Neuronal stem cell (in vitro differentiated cells): ENCODE measurements at regions not wholly inside any gene's neighbourhood (a gene's known extent, or its start where the extent isn't known, plus 50 kb on each side); places are given as distances from the start of the nearest gene placed in this dataset.

Experiments
- DNase-seq: peaks from one replicate; pipeline ENCODE4 v3.0.0-alpha.2; 2013; ENCODE audit warnings: low spot score
- H2AFZ ChIP-seq: one replicate; pipeline ENCODE4 v1.6.1; 2013; ENCODE audit warnings: mild to moderate bottlenecking, low read length, inconsistent platforms
- H2AK5ac ChIP-seq: 2 replicates; pipeline ENCODE4 v1.6.1; 2013; ENCODE audit warnings: low read depth, mild to moderate bottlenecking, inconsistent platforms, low read length, moderate library complexity, mixed read lengths
- H2BK120ac ChIP-seq: 2 replicates; pipeline ENCODE4 v1.6.1; 2013; ENCODE audit warnings: low read depth, mild to moderate bottlenecking, inconsistent platforms, low read length, moderate library complexity, mixed read lengths
- H2BK12ac ChIP-seq: one replicate; pipeline ENCODE4 v1.6.1; 2013; ENCODE audit warnings: low read length, inconsistent platforms
- H2BK15ac ChIP-seq: 2 replicates; pipeline ENCODE4 v1.6.1; 2013; ENCODE audit warnings: mild to moderate bottlenecking, low read length, inconsistent platforms, mixed read lengths
- H2BK5ac ChIP-seq: one replicate; pipeline ENCODE4 v1.6.1; 2013; ENCODE audit warnings: inconsistent platforms, mild to moderate bottlenecking, low read length, moderate library complexity
- H3K14ac ChIP-seq: one replicate; pipeline ENCODE4 v1.6.1; 2013; ENCODE audit warnings: low read length, inconsistent platforms
- H3K18ac ChIP-seq: 2 replicates; pipeline ENCODE4 v1.6.1; 2013; ENCODE audit warnings: low read length, inconsistent platforms
- H3K23ac ChIP-seq: 2 replicates; pipeline ENCODE4 v1.6.1; 2013; ENCODE audit warnings: low read depth, mild to moderate bottlenecking, mixed read lengths, low read length, inconsistent platforms; ENCODE audit not compliant: poor library complexity
- H3K27ac ChIP-seq: replicated peaks from 3 replicates; pipeline ENCODE4 v1.5.1; 2013; ENCODE audit warnings: low read length, inconsistent platforms
- H3K27me3 ChIP-seq, 3 experiments: 2 replicates each; pipeline ENCODE4 v1.6.1; 2013; ENCODE audit warnings: low read length in 3 of 3, mild to moderate bottlenecking in 2 of 3, inconsistent platforms in 1 of 3, low read depth in 1 of 3, mixed read lengths in 1 of 3, moderate library complexity in 1 of 3; ENCODE audit not compliant: control insufficient read depth in 3 of 3, insufficient read depth in 3 of 3
- H3K36me3 ChIP-seq, 2 donors: replicated peaks in 1 of 2; 2 replicates each; pipeline ENCODE4 v1.6.1; 2013; ENCODE audit warnings: low read length in 2 of 2; ENCODE audit not compliant: control insufficient read depth in 2 of 2, insufficient read depth in 2 of 2
- H3K4ac ChIP-seq: 2 replicates; pipeline ENCODE4 v1.6.1; 2013; ENCODE audit warnings: inconsistent platforms, mild to moderate bottlenecking, low read length, moderate library complexity
- H3K4me1 ChIP-seq, 2 donors: 1 replicate in 1 of 2; 2 replicates in 1 of 2; pipeline ENCODE4 v1.6.1; 2013; ENCODE audit warnings: low read length in 2 of 2, low read depth in 1 of 2; ENCODE audit not compliant: control insufficient read depth in 2 of 2, insufficient read depth in 1 of 2
- H3K4me2 ChIP-seq: one replicate; pipeline ENCODE4 v1.6.1; 2013; ENCODE audit warnings: mild to moderate bottlenecking, low read length, inconsistent platforms; ENCODE audit not compliant: insufficient read depth, poor library complexity, severe bottlenecking
- H3K4me3 ChIP-seq, 2 donors: 2 replicates each; pipeline ENCODE4 v1.5.1; 2013; ENCODE audit warnings: low read length in 2 of 2, mild to moderate bottlenecking in 2 of 2, inconsistent platforms in 1 of 2, moderate library complexity in 1 of 2
- H3K79me1 ChIP-seq: one replicate; pipeline ENCODE4 v1.6.1; 2013; ENCODE audit warnings: low read depth, mild to moderate bottlenecking, inconsistent platforms, low read length, moderate library complexity
- H3K9ac ChIP-seq: one replicate; pipeline ENCODE4 v1.6.1; 2013; ENCODE audit warnings: mild to moderate bottlenecking, low read depth, low read length, inconsistent platforms; ENCODE audit not compliant: poor library complexity
- H3K9me3 ChIP-seq, 2 donors: replicated peaks in 1 of 2; 2 replicates each; pipeline versions ENCODE3 to v1.6.1; 2013; ENCODE audit warnings: low read length in 2 of 2, mild to moderate bottlenecking in 2 of 2, inconsistent platforms in 1 of 2, low read depth in 1 of 2, mixed read lengths in 1 of 2, moderate library complexity in 1 of 2; ENCODE audit not compliant: control insufficient read depth in 2 of 2, insufficient read depth in 1 of 2
- H4K8ac ChIP-seq: one replicate; pipeline ENCODE4 v1.6.1; 2013; ENCODE audit warnings: low read depth, mild to moderate bottlenecking, inconsistent platforms, low read length, moderate library complexity
- H4K91ac ChIP-seq: one replicate; pipeline ENCODE4 v1.6.1; 2013; ENCODE audit warnings: low read length, low read depth, mild to moderate bottlenecking, inconsistent platforms; ENCODE audit not compliant: poor library complexity
- WGBS, 2 donors: extraction: QIAGEN DNeasy Blood & Tissue Kit; methylation state at CpG; one replicate each; pipeline ENCODE4 v1.1.7; 2013; ENCODE audit warnings: missing lambda C conversion rate in 2 of 2, mixed read lengths in 1 of 2; ENCODE audit not compliant: insufficient read length in 2 of 2, insufficient replicate concordance in 1 of 2; ENCODE audit errors: extremely low coverage in 2 of 2; 5-methylcytosine and 5-hydroxymethylcytosine counted together

DNA sequence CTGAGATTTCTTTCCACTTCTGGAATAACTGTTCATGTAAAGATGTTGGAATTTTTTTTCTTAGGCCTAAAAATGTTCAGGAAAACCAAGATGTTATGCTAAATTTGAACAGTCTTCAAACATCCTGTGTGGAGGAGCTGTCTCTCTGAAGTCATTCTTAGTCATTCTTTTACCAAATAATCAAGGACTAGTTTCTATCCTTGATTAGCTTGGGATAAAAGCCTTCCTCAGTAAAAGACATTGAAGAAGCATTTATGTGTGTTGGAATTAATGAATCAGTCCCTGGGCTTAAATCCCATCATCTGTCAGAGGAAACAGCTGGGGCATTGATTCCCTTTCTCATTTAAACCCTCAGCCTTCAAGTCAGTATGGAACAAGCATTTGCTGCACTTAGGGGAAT lies 300.1 kb upstream of the NXPH2 start:
- Histone ChIP-seq H2BK5ac (no peak overlapping the region), H3K9me3 (no peaks in the 10 kb centered on the region), H3K36me3 (no peaks in the 10 kb centered on the region), H3K4me2 (no peak overlapping the region), H3K27me3 (no peaks in the 10 kb centered on the region), H2BK15ac (no peak overlapping the region), H3K79me1 (no peaks in the 10 kb centered on the region), H2AK5ac (no peak overlapping the region), H4K8ac (no peak overlapping the region), H3K14ac (no peak overlapping the region), H3K4me3 (no peak overlapping the region), H3K9ac (no peak overlapping the region), H2BK120ac (no peak overlapping the region), H3K18ac (no peak overlapping the region), H4K91ac (no peak overlapping the region), H3K23ac (no peak overlapping the region), H2AFZ (no peak overlapping the region), H3K4ac (no peak overlapping the region), H3K27ac (no peak overlapping the region), H2BK12ac (no peak overlapping the region), H3K4me1 (peaks cover 0 to 2% of the 10 kb centered on the region in 2 donors)
- no peak for DNase-seq

DNA sequence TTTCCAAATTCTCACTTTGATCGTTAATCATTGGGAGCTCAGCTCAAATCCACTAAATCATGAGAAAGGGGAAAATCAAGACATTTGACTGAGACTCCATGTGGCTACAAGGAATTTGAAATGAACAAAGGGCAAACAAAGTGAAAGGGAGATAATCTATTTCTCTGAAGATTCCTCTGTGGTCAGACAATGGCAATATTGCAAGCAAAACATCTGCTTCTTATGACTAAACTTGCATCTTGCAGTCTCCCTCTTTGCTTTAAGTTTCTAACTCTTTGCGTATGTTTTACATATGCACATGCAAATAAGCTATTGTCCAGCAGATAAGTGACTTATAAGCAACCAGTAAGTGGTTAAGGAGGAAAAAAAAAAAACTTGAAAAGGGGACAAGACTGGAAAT lies 299.1 kb upstream of the NXPH2 start:
- no peak overlapping the region for H3K18ac ChIP-seq
- no peak overlapping the region for H2BK15ac ChIP-seq
- no peak overlapping the region for H3K4me2 ChIP-seq
- no peaks in the 10 kb centered on the region for H3K79me1 ChIP-seq
- no peak overlapping the region for H3K4me3 ChIP-seq
- H2BK120ac ChIP-seq: no peak overlapping the region
- H3K36me3 ChIP-seq: no peaks in the 10 kb centered on the region
- H4K91ac ChIP-seq: no peak overlapping the region
- H3K9me3 ChIP-seq: no peaks in the 10 kb centered on the region
- DNase-seq: no peak
- H2AK5ac ChIP-seq: no peak overlapping the region
- H3K14ac ChIP-seq: no peak overlapping the region
- H3K4ac ChIP-seq: no peak overlapping the region
- peaks cover 0 to 2% of the 10 kb centered on the region in 2 donors for H3K4me1 ChIP-seq
- no peak overlapping the region for H2AFZ ChIP-seq
- H2BK12ac ChIP-seq: no peak overlapping the region
- H4K8ac ChIP-seq: no peak overlapping the region
- H3K27ac ChIP-seq: no peak overlapping the region
- H3K9ac ChIP-seq: no peak overlapping the region
- H3K23ac ChIP-seq: no peak overlapping the region
- no CpG with 5 or more reads among the region's 2 CpGs for WGBS, 2 donors
- no peak overlapping the region for H2BK5ac ChIP-seq
- H3K27me3 ChIP-seq: no peaks in the 10 kb centered on the region

DNA sequence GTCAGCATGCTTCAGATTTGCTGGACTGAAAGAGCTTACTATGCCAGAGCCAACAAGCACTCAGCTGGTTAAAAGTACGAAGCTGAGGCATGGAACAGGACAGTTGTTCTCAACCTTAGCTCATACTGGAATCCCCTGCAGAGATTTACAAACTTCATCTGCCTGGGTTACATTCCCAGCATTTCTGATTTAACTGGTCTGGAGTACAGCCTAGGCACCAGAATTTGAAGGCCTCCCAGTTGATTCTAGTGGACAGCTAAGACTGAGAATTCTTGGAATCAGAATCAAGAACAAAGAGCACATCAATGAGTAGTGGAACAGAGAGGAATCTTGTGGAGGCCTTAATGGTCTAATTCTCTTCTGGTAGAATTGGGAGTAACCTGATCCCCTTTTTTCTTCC lies 298.2 kb upstream of the NXPH2 start:
- no peak overlapping the region for H3K4me3 ChIP-seq
- H3K14ac ChIP-seq: no peak overlapping the region
- no peak overlapping the region for H2AK5ac ChIP-seq
- no peaks in the 10 kb centered on the region for H3K9me3 ChIP-seq
- H2BK5ac ChIP-seq: no peak overlapping the region
- no CpG with 5 or more reads among the region's 1 CpG for WGBS, 2 donors
- no peak overlapping the region for H4K91ac ChIP-seq
- H3K27me3 ChIP-seq: no peaks in the 10 kb centered on the region
- no peaks in the 10 kb centered on the region for H3K79me1 ChIP-seq
- H2BK120ac ChIP-seq: no peak overlapping the region
- H3K36me3 ChIP-seq: no peaks in the 10 kb centered on the region
- H3K9ac ChIP-seq: no peak overlapping the region
- H3K4me1 ChIP-seq: peaks cover 0 to 2% of the 10 kb centered on the region in 2 donors
- no peak overlapping the region for H2BK15ac ChIP-seq
- no peak overlapping the region for H3K23ac ChIP-seq
- DNase-seq: peak; percentile 4
- H3K18ac ChIP-seq: no peak overlapping the region
- H3K4ac ChIP-seq: no peak overlapping the region
- H4K8ac ChIP-seq: no peak overlapping the region
- no peak overlapping the region for H3K4me2 ChIP-seq
- no peak overlapping the region for H3K27ac ChIP-seq
- no peak overlapping the region for H2BK12ac ChIP-seq
- H2AFZ ChIP-seq: no peak overlapping the region

DNA sequence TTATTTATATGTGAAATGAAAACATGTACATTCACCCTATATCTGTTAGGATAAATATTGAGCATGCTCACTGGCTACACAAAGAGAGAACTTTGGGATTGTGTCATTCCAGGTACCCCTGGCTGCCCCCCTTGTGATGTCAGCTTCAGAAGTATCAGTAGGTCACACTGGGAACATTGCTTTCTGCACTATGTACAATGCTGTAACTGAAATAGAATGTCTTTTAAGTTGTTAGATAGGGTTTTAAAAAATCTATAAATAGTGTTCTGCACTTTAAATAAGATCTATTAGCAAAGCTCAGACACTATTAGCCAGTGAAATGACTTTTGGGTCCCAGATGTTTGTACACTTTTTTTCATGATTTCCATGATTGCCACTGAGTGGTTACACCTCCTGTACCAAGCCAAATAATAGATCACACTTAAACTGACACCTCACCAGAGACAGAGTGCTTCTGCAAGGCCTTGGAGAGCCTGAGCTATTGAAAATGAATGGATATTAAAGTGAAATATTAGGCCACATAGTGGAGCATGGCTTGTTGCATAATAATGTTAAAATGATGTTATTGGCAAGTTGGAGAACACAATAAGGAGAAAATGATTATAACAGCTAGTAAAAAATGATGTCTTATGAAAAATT lies 297.0 kb upstream of the NXPH2 start:
- Histone ChIP-seq H2AFZ (no peak overlapping the region), H3K4ac (no peak overlapping the region), H3K9me3 (no peaks in the 10 kb centered on the region), H4K8ac (no peak overlapping the region), H3K36me3 (no peaks in the 10 kb centered on the region), H3K14ac (no peak overlapping the region), H3K27ac (no peak overlapping the region), H3K79me1 (no peaks in the 10 kb centered on the region), H2BK12ac (no peak overlapping the region), H3K27me3 (no peaks in the 10 kb centered on the region), H2BK120ac (no peak overlapping the region), H3K23ac (no peak overlapping the region), H3K9ac (no peak overlapping the region), H4K91ac (no peak overlapping the region), H2BK5ac (no peak overlapping the region), H2AK5ac (no peak overlapping the region), H3K4me2 (no peak overlapping the region), H3K18ac (no peak overlapping the region), H2BK15ac (no peak overlapping the region), H3K4me1 (peaks cover 0 to 2% of the 10 kb centered on the region in 2 donors), H3K4me3 (no peak overlapping the region)
- DNase-seq: no peak
